ENCODE measurements at regions not wholly inside any gene's neighbourhood (a gene's known extent, or its start where the extent isn't known, plus 50 kb on each side); places are given as distances from the start of the nearest gene placed in this dataset.

DNA sequence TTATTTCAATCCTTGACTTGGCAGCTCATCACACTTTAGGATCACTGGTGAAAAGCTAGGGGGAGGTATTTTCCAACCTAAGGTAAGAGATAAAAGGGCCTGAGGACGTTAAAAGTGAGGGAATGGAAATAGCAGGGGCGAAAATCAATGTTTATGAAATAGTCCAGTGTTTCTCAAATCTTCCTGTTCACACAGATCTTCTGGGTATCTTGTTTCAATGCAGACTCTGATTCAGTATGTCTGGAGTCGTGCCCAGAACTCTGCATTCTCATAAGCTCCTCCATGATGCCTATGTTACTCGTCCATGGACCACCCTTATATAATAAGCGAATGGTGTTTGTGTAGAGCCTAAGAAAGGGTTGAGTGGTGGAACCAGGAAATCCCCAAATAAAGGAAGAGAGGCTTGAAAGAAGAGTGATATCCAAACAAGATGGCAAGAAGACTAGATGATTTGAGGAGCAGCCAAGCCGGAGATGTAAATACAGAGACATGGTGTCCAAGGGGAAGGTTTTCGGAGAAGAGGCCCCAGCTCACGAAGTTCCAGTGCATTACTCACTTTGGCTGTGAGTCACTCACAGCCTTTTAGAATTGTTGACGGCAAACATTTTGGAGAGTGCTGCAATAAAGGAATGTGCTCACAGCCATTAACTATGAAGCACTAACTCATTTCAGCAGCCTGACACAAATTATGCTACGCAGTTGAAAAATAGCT, 215.6 kb upstream of the PPARGC1A start:
- no peak for DNase-seq (ENCODE audit: low spot score)

DNA sequence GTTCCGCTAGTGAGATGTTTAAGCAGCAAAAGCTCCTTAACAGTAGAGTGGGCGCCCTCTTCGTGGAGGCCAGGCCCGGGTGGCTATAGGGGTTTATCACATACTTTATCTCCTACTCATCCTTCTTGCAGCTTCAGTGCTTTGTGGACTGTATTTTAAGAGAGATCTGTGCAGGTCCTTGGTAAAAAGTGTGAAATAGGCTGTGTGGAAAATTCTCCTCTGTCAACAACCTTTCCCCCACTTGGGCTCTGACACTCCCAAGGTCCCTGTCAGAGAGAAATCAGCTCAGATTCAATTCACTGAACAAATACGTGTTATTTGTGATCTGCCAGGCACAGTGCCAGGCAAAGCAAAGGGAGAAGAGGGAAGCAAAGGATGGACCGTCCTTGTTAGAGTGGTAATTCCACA, 214.3 kb upstream of the PPARGC1A start:
- no peak for DNase-seq (ENCODE audit: low spot score)

DNA sequence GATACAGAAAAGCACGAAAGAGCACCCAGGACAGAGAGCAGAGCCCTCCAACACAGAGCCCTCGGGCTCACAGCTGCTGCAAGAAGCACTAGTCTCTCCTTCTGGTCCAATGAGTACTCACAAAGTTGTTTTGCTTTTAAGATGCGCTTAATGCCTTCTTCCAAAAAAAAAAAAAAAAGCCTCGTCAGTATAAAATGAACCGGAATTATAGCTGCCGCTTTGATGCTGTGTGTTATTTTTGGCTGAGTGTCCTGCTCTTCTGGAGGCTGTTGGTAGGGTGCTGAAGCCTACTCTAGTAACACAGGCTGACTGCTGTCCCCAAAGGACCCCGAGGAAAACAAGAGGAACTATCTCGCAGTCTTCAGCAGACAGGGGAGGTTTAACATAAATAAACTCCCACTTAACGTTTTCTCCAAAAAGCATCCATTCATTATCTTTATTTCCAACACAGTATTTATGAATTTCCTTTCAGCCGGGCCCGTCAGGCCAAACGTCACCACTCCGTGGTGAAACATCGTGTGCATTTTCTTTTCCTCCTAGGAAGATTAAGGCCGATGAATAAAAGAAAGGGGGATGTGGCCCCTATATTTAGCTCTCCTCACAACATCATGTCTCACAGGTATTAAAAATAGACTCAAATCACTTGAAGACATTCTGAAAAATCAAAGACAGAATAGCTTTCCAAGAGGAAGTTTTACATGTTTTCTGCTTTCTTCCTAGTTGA, 213.7 kb upstream of the PPARGC1A start:
- DNase-seq (ENCODE audit: low spot score) = no peak

DNA sequence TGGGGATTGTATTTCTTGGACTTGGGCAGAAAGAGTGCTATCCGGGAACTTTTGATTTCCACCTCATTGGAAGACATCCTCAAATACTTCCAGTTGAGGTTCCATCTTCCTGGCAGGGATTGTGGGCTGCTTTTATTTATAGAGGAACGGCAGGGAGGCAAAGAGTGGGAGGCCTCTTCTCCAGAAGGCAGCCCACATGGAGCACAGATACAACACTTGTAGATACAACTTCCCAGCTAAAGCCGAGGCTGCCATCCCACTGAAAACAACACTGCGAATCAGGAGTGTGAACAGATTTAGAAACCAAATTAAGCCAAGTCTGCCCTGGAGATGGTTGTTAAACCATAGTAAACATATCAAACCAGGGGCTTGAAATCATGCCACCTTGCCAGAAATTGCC, 212.8 kb upstream of the PPARGC1A start:
- no peak for DNase-seq (ENCODE audit: low spot score)

DNA sequence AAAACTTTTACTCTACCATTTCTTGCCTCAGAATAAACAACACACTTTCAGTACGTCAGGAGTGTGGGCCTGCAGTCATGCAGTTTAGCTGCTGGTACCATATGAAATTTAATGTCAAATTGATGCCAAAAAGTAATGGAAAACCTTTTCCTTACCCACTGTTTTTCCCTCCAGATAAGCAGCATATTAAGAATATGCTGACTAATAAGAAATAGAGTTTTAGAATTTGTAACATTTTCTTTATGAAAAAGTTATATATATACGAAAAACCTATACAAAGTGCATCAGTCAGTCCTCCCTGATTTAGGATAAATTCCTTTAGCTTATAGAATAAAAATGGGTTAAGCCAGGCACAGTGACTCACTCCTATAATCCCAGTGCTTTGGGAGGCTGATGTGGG, 206.8 kb upstream of the PPARGC1A start:
- no peak for DNase-seq (ENCODE audit: low spot score)

DNA sequence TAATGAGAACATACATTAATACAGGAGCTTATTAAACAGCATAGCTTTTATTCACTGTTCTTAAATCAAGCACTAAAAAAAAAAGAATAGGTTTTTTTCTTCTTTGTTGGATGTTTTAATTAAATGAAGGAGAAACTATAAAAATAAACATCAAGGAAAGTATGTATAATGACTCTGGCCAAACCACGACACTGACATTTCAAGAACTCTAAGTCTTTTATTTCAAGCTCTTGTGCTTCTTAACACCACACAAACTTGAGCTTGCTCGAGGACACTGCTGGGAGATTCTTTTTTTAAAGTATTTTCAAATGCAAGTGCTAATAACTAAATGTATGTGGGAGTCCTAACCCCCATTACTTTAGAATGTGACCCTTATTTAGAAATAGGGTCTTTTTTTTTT, 204.9 kb upstream of the PPARGC1A start:
- no peak for DNase-seq (ENCODE audit: low spot score)

DNA sequence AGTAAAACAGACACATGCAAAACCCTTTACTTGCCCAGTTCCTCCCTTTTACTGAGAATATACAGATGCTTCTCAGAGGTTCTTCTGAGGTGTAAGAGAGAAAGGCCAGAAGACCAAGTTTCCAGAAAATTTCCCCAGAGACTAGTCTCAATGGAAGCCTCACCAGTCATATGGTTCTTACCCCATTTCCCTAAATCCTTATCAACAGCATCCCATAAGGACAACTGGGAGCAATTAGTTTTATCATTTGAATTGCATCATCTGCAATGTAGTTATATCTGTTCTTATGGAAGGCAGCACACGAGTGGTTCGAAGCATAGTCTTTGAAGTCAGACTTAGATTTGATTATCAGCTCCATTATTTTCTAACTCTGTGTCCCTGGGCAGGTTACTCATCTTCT, 203.6 kb upstream of the PPARGC1A start:
- no peak for DNase-seq (ENCODE audit: low spot score)

DNA sequence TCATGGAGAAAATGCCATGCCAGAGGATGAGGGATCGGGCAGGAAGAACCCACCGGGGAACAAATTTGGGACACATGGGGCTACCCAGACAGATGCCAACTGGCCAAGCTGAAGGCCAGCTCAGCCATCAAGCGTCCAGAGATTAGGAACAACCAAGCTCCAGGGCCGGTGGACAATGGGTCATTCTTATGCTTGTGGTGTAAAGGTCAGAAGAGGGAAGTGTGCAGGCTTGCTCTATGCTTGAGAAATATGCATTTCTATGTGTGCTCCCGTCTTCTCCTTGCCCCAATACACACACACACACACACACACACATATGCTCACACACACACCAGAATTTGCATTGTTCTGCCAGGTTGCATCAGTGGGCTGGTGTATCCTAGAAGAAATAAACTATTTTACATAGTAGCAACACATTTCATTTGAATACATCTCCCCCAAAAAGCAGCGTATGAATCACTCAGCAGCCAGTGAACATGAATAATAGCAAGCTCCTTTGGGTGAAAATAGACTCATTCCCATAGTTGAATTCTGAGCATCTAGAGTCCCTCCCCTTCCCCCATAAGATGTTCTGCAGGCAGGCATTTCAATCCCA, 201.9 kb upstream of the PPARGC1A start:
- no peak for DNase-seq (ENCODE audit: low spot score)

DNA sequence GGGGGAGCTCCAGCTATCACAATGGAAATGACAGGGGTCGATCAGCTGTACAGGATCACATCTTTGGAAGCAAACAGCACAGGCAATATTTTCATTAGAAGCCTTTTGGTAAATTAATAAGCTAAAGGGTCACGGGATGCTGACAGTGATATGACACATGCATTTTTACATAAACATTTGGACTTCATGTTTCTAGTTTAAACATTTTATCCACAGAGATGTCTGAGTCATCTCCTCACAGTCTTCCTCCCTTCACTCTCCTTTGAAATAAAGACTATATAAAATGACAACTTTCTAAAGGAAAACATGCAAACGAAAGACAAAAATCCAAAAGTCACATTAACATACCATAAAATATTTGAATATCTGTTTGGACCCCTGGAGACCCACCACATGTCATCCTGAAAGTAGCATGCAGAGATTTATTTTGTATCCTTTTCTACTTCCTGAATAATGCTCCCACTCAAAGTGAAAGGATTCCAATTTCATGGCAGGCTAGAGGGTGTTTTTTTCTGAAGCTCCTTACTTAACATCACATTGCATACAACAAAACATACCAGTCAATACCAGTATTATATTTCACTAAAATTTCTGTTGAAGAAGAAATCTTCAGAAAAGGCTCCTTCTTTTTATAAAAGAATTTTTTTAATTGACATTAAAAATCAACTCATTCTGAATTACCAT, 200.1 kb upstream of the PPARGC1A start:
- DNase-seq (ENCODE audit: low spot score) = no peak

DNA sequence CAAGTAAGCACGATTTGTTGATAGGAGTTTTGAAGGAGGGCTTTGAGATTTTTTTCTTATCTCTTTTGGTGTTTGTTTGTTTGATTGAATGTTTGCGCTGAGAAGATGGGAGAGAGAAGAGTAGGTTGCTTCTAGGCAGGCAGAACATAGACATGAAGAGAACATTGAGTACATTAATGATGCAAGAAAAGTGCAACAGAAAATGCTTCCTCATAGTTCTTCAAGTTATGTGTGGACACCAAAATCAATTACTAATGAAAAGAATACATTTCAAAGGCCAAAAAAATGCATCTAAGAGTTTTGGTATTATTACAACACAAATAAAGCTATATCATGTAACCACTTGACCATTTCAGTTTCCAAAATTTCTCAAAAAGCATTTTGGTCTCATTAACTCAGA, 191.0 kb upstream of the PPARGC1A start:
- DNase-seq (ENCODE audit: low spot score) = no peak

DNA sequence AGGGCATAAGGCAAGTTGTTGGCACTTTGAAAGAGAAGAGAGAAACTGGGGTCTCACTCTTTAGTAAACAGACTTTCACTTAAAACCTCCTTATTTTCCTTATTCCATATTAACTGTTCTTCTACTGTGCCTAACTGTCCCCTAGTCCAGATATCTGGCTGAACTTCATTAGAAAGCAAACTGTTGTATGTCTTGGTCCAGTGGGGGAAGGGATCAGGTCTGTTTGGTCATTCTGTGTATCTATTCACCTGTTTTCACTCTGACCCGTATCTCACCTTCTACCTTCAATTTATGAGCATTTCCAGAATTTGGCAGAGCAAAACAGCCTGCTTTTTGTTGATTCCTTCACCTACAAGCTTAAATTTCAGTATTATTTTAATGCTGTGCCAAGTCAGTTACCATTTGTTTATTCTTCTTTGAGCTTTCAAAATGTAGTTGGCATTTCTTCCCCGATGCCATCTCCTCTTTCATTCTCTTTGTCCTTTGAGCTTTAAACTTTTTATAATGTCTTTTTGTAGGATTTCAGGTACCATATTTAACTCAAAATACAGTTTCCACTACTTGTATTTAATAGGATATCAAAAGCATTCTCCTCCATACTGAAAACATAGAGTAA, 188.6 kb upstream of the PPARGC1A start:
- no peak for DNase-seq (ENCODE audit: low spot score)

DNA sequence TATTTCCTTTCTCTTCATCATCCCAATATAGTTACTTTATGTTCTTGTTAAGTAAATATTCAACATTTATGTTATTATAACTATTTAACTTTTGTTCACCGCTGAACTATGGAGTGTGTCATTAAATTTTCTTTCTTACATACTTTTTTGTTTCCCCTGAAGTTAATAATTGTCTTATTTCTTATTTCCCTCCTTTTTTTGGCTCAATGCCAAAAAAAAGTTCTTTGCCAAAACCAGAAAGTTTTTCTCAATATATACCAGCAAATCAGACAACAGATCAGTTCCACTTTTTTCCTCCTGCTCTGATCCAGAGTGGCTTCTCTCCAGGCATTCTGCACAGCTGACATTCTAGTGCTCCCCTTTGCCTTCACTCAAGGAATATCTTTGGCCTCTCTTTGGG, 187.0 kb upstream of the PPARGC1A start:
- no peak for DNase-seq (ENCODE audit: low spot score)

DNA sequence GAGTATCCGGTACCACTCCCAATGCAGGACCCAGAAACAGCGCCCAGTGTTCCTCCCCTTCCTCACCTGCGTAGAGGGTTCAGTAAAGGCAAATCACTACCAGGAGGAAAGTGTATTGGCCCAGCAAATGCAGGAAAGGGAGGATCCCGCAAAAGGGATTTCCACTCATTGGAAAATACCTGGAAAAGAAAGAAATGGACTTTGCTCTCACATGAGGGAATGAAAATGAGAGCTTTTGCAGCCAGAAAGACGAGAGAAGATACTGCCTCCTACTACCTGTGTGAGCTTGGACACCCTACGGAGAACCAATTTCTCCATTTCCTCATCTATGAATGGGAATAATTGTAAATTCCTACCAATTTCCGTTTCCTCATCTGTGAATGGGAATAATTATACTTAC, 184.1 kb upstream of the PPARGC1A start:
- DNase-seq (ENCODE audit: low spot score) = no peak

DNA sequence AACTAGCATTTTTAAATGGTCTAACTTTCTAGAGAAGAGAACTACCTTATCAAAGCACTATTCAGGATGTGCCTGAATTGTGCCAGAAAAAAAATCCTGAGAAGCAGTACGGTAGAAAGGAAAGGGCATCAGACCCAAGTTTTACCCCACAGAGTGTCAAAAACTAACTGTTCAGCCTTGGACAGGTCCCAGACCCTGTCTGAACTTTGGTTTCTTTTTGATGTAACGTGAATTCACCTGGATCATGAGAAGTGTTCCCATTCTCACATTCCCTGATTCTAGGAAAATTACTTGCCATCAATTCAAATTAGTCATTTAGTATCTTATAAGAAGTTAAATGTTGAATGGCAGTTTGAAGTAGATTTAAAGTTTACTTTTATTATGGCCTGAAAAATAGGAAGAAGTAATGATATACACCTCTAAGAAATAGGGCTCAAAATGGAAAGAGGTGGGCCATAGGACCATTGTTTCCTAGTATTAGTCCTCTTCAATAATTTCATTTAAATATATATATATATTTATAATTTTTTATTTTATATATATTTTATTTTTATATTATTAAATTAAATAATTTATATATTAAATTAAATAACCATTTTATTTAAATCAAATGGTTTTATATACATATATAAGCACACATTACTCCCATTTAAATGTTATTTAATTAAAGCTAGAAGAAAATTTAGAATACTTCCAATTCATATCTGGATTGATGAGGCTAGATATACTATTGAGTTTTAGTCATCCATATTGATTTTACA, 181.9 kb upstream of the PPARGC1A start:
- DNase-seq (ENCODE audit: low spot score) = no peak

DNA sequence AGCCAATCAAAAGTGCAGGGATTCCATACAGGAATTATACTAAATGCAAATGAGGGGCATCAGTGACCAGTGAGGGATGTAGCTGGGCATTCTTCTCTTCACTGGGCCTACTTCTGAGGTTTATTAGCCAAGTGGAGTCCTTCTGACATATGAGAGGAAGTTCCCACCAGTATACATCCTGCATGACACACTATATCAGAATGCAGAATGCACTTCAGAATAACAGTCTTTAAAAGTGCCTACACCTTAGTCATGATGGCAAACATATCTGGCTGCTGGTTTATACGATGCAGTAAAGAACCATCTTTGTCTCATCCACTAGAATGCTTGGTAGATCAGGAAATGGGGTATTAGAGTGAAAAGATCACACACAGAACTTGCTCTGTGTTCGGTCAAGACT, 180.3 kb upstream of the PPARGC1A start:
- DNase-seq (ENCODE audit: low spot score) = no peak

DNA sequence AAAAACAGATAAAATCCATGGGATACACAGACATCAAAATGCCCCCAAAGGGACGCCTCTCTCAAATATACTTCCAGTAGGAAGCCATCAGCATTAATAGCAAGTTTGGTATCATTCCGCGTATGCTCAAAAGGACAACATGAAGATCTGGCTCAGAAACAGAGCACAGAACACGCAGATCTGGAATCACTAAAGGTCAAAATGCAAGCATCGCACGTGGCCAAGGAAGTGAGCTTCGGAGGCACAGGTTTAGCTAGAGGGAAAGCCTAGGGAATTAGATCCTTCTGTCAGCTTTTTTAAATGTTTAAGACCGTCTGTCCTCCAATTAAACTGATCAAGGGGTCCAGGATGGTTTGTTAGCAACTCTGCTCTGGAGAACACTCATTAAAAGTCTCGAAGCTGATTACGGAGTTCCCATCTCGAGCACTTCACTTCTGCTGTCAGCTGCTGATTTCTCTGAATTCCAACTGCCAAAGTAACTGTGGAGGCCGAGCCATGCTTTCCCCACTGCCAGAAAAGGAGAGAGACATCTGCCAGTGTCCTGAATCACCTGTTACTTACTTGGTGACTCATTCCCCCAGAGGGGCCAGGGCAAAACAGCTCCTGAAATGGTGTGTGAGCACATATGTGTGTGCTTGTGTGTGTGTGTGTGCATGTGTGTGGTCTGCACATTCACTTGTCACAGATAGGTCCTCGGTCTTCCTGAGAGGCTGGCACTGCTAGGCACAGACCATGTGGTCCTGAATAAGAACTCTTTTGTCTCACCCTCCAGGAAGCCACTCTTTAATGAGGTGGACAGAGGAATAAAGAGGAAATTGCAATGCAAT, 177.7 kb upstream of the PPARGC1A start:
- DNase-seq (ENCODE audit: low spot score) = no peak

DNA sequence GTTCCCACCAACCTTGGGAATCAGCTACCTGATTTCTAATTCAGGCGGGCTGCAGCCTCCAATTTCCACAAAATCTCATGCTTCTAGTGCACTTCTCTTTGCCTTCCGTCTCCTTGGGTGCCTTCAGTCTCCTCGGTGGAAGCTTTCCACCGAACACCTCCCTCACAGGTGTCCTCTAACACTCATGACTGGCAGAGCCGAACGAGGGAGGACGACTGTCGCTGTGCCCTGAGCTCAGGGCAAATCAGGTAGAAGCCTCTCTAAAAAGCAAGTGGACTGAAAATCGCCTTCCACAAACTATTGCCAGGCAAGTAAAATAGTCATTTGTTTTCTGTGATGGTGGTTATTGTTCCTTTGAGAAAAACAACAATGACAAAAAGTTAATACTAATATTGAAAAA, 176.1 kb upstream of the PPARGC1A start:
- no peak for DNase-seq (ENCODE audit: low spot score)

DNA sequence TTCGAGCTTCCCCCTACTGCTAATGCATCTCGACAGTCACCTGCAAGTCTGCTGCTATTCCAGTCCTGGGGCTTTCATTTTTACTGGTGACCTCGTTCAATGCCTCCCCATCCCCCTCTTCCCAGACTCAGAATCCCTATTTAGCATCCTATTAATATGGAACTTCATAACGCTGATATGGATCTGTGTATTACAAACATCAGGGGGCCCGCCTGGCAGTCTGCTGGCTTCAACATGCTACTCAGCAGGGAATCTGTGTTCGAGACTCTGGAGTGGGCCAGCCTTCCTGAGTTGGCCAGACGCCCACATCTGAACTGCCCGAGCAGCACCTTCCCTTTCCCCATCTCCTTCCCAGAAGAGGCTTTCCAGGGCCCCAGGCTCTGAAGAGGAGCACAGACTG, 173.9 kb upstream of the PPARGC1A start:
- DNase-seq (ENCODE audit: low spot score) = no peak

DNA sequence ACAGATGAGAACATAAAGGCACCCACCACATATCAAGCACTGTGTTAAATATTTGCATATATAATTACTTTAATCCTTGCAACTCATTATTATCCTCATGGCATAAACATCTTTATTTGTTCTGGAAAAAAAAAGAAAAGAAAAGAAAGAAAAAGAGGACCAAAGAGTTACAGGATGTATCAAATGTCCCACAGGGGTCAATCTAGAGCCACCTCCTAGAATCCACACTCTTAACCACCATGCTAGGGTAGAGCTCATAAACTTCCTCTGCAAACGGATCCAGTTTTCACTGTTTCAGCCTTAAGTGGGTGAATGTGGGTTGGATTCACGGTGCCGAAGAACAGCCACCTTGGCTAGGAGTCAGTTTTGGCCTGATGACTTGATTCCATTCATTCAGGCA, 171.1 kb upstream of the PPARGC1A start:
- DNase-seq (ENCODE audit: low spot score) = no peak

DNA sequence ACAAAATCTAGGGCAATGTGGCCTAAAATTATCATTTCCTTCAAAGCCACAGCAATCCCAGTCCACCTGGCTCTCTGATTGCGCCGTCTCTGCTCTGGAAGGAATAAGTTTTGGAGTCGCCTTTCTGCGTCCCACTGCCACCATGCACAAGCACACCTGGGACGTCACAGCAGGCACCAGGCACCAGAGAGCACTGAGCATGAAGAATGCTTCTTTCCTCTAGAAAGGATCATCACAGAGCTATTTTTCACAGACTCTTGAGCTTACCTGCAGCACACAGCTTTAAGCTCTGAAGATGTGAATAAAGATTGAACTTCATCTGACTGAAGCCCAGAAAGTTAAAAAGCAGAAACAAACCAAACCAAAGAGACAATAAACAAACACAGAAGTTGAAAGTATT, 170.0 kb upstream of the PPARGC1A start:
- no peak for DNase-seq (ENCODE audit: low spot score)

Measured in D341Med (cell line).